ENCODE measurements at regions not wholly inside any gene's neighbourhood (a gene's known extent, or its start where the extent isn't known, plus 50 kb on each side); places are given as distances from the start of the nearest gene placed in this dataset.

- TF ChIP-seq CTCF (IDR thresholded peaks at IDR 0.05) (no peak), POLR2A (IDR thresholded peaks at IDR 0.05) (no peak)
Observed at GRCh38 chrX:40249582-40249981, 151.8 kb upstream of the BCOR start.

Measured in testis (tissue), 2 donors.